ENCODE measurements at regions not wholly inside any gene's neighbourhood (a gene's known extent, or its start where the extent isn't known, plus 50 kb on each side); places are given as distances from the start of the nearest gene placed in this dataset.
"Not testable (repeated sequence)": the region's sequence is repeated elsewhere in the genome, so short reads cannot be mapped to it uniquely, and the experiment has no call there.

GRCh38 chr22:23438216-23438615 lies 141.9 kb downstream of the IGLL1 start:
- ChIA-PET CTCF (no interaction called here), POLR2A (no interaction called here)
- ATAC-seq (no peak), DNase-seq (ENCODE audit: low read depth, low spot score) (no peak)
- in situ Hi-C loops (cut with HindIII; ENCODE audit: low pct_unique_long_range_greater_than_20kb, low sequenced_read_pairs): no loop called here
- TF ChIP-seq TCF7L2 (IDR thresholded peaks at IDR 0.05; ENCODE audit: low read depth, low read length): no peak
- no peak for TF ChIP-seq POLR2AphosphoS5 (IDR thresholded peaks at IDR 0.05; ENCODE audit: low read depth, low read length)
- no peak for TF ChIP-seq SIN3A (IDR thresholded peaks at IDR 0.05; ENCODE audit: borderline replicate concordance, insufficient read depth, low read depth, low read length)
- no peak for TF ChIP-seq CTCF (IDR thresholded peaks at IDR 0.05)
- TF ChIP-seq REST (IDR thresholded peaks at IDR 0.05; ENCODE audit: insufficient read depth in 1 of 2, low read depth in 2 of 2, low read length in 1 of 2): no peak
- H3K4me1 ChIP-seq (ENCODE audit: control insufficient read depth, insufficient read depth, low read length): no peaks in the 10 kb centered on the region
- BruUV-seq (replicated peaks): no TSS peak
- no peaks in the 10 kb centered on the region for H3K27me3 ChIP-seq (ENCODE audit: control insufficient read depth, insufficient read depth, low read length)
- intact Hi-C loops (cut with micrococcal nuclease; ENCODE audit: unreplicated experiment): no loop called here
- H3K27ac ChIP-seq (ENCODE audit: low read length): no peak overlapping the region
- no peaks in the 10 kb centered on the region for H3K9me3 ChIP-seq (ENCODE audit: control insufficient read depth, insufficient read depth, low read depth, low read length)
- no peak overlapping the region for H3K4me3 ChIP-seq (ENCODE audit: low read depth in 2 of 2, low read length in 2 of 2)
- H3K36me3 ChIP-seq (ENCODE audit: control insufficient read depth, insufficient read depth, low read length): no peaks in the 10 kb centered on the region

GRCh38 chr22:23437779-23438178 lies 142.3 kb downstream of the IGLL1 start:
- Histone ChIP-seq H3K4me1 (ENCODE audit: control insufficient read depth, insufficient read depth, low read length) (no peaks in the 10 kb centered on the region), H3K4me3 (ENCODE audit: low read depth in 2 of 2, low read length in 2 of 2) (no peak overlapping the region), H3K27me3 (ENCODE audit: control insufficient read depth, insufficient read depth, low read length) (no peaks in the 10 kb centered on the region), H3K9me3 (ENCODE audit: control insufficient read depth, insufficient read depth, low read depth, low read length) (no peaks in the 10 kb centered on the region), H3K36me3 (ENCODE audit: control insufficient read depth, insufficient read depth, low read length) (no peaks in the 10 kb centered on the region), H3K27ac (ENCODE audit: low read length) (no peak overlapping the region)
- ChIA-PET CTCF (no interaction called here), POLR2A (no interaction called here)
- intact Hi-C loops (cut with micrococcal nuclease; ENCODE audit: unreplicated experiment) (no loop called here), in situ Hi-C loops (cut with HindIII; ENCODE audit: low pct_unique_long_range_greater_than_20kb, low sequenced_read_pairs) (no loop called here)
- TF ChIP-seq SIN3A (IDR thresholded peaks at IDR 0.05; ENCODE audit: borderline replicate concordance, insufficient read depth, low read depth, low read length) (no peak), TCF7L2 (IDR thresholded peaks at IDR 0.05; ENCODE audit: low read depth, low read length) (no peak), REST (IDR thresholded peaks at IDR 0.05; ENCODE audit: insufficient read depth in 1 of 2, low read depth in 2 of 2, low read length in 1 of 2) (no peak), POLR2AphosphoS5 (IDR thresholded peaks at IDR 0.05; ENCODE audit: low read depth, low read length) (no peak), CTCF (IDR thresholded peaks at IDR 0.05) (no peak)
- ATAC-seq: no peak
- no peak for DNase-seq (ENCODE audit: low read depth, low spot score)
- BruUV-seq (replicated peaks): no TSS peak

DNA sequence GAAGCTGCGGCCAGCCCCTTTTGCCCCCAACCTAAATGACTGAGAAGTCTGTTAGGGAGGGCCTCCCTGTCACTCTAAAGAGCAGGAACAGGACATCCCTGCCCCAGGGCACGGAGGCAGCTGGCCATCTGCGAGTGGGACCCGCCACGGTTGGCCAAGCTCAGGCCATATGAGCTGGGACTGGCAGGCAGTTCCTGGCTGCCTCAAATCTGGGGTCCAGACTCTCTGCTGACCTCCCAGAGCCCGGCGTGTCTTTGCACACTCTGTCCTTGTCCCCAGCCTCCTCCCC lies 143.0 kb downstream of the IGLL1 start:
- H3K27ac ChIP-seq (ENCODE audit: low read length); H3K9me3 ChIP-seq (ENCODE audit: control insufficient read depth, insufficient read depth, low read depth, low read length); in situ Hi-C loops (cut with HindIII; ENCODE audit: low pct_unique_long_range_greater_than_20kb, low sequenced_read_pairs); H3K27me3 ChIP-seq (ENCODE audit: control insufficient read depth, insufficient read depth, low read length); intact Hi-C loops (cut with micrococcal nuclease; ENCODE audit: unreplicated experiment); H3K4me1 ChIP-seq (ENCODE audit: control insufficient read depth, insufficient read depth, low read length); BruUV-seq (replicated peaks); H3K4me3 ChIP-seq (ENCODE audit: low read depth in 2 of 2, low read length in 2 of 2); DNase-seq (ENCODE audit: low read depth, low spot score); ATAC-seq; H3K36me3 ChIP-seq (ENCODE audit: control insufficient read depth, insufficient read depth, low read length); CTCF ChIA-PET; POLR2A ChIA-PET: not testable (repeated sequence)

DNA sequence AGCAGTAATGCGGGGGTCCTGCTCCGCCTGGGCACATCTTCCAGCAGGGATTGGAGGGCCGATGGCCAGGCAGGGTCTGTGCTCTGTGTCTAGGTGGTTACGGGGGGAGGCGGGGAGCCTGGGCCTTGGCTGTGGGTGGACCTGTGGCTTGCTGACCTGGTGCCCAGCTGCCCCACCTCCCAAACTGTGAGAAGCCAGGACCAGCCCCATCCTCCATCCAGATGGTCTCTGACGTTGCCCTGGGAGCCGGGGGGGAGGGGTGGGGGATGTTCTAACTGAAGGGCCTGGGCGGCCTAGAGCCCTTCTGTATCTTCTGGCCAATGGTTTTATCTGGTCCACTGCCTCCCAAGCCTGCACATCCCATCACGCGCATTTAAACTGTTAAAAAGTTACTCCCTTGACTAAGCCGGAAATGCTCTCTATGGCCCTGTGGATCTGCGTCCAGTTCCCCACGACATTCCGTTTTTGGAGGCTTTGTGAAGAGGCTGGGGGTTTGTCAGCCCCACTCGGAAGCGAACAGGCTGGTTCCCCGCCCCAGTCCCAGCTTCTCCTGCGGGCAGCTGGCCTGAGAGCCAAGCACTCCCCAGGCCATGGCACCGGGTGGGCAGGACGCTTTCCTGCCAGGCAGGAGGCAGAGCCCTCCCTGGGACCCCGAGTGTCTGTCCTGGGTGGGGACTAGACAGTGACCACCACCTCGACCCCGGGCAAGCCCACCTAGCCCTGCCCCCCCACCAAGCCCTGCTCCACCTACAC lies 143.6 kb downstream of the IGLL1 start:
- H3K4me1 ChIP-seq (ENCODE audit: control insufficient read depth, insufficient read depth, low read length); CTCF ChIA-PET; H3K36me3 ChIP-seq (ENCODE audit: control insufficient read depth, insufficient read depth, low read length); DNase-seq (ENCODE audit: low read depth, low spot score); ATAC-seq; H3K4me3 ChIP-seq (ENCODE audit: low read depth in 2 of 2, low read length in 2 of 2); H3K27ac ChIP-seq (ENCODE audit: low read length); intact Hi-C loops (cut with micrococcal nuclease; ENCODE audit: unreplicated experiment); POLR2A ChIA-PET; BruUV-seq (replicated peaks); H3K27me3 ChIP-seq (ENCODE audit: control insufficient read depth, insufficient read depth, low read length); H3K9me3 ChIP-seq (ENCODE audit: control insufficient read depth, insufficient read depth, low read depth, low read length); in situ Hi-C loops (cut with HindIII; ENCODE audit: low pct_unique_long_range_greater_than_20kb, low sequenced_read_pairs): not testable (repeated sequence)
